ENCODE measurements at regions not wholly inside any gene's neighbourhood (a gene's known extent, or its start where the extent isn't known, plus 50 kb on each side); places are given as distances from the start of the nearest gene placed in this dataset.
"Not testable (repeated sequence)": the region's sequence is repeated elsewhere in the genome, so short reads cannot be mapped to it uniquely, and the experiment has no call there.

DNA sequence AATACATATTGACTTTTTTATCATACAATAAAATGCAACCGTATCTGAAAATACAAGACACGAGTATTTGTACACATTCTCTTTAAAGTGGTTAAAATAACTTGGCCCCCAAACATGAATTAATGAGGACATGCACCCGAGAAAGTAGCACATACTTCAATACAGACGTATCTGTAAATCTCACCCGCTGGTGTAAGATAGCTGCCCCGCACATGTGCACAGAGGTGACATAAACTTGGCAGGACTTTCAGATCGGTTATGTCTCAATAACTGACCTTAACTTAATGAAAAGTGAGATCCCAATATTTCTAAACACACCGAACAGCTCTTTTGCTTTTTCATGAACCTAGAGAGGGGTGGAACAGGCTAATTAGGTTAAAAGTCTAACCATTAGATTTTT, 91.5 kb upstream of the RPS6KA2 start:
- DNase-seq = no peak

DNA sequence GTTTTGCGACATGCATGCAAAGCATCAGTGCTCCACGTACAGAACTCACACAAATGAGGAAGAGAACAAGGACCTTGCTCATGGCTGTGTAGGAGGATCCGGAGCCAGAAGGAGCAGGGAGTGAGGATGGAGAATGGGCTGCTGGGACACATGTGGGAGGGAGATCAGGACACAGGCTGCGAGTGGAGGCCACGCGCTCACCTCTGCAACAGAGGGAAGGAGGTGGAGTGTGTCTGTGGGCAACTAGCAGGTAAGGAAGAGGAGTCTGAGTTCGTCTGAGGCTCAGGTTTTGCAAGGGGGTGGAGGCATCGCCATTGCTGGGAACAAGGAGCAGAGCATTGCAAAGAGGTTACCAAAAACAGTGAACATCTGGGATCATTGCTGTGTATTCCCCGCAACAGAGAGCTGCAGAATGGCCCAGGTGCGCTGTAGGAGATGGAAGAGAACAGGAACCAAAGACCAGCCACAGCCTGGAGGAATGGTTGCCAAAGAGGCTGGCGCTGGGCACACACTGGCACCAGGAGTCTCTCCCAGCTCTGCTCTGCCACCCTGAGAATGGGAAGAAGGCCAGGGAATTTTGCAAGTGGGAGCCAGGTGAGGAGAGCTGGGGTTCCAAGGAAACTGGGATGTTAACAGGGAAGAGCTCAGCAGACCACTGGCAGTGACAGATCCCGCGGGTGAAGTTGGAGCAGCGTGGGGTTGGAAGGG, 90.0 kb upstream of the RPS6KA2 start:
- no peak for DNase-seq

DNA sequence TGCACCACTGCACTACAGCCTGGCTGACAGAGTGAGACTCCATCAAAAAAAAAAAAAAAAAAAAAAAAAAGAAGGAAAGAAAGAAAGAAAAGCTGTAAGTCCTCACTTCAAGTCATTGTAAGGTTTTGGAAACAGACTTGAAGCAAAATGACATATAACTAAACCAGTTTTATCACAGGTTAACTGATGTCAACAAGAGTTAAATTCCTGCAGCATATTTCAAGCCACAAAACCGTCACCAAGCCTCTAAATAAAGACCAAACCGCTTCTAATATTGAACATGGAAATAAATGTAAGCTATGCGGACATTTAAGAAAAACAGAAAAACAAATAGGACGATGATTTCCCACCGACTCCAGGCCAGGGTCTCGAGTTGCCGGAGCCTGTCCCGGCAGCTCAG, 88.9 kb upstream of the RPS6KA2 start:
- DNase-seq = no peak

DNA sequence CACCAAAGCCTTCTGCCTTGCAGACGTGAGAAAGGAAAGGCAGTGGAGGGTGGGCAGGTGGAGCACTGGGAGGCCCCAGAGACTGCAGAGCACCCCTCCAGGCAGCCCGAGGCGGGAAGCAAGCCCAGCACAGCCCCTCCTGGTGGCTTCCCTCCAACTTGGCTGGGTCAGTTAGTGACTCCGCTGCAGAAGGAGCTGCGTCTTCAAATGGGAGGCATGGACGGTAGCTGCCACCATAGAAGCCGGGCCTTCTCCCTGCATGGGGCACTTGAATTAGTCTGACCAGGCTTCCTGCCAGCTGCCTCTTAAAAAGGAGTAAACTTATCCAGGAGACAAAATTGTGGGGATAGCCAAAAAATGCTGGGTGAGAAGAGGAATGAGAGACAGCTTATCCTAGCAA, 88.0 kb upstream of the RPS6KA2 start:
- no peak for DNase-seq

DNA sequence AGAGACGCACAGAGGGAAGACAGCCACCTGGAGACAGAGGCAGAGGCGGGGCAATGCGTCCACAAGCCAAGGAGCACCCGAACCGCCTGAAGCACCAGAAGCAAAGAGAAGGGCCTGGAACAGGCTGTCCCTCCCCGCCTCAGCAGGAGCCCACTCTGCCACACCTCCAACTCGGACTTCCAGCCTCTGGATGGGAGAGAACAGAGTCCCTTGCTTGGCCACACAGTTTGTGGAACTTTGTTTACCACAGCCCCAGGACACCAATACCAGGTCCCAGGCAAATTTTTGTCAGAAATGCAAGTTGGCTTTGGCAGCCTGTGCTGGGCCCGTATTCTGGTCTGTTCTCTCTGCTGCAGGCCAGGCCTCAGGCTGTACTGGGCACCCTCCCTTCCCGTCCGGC, 87.5 kb upstream of the RPS6KA2 start:
- DNase-seq = no peak

DNA sequence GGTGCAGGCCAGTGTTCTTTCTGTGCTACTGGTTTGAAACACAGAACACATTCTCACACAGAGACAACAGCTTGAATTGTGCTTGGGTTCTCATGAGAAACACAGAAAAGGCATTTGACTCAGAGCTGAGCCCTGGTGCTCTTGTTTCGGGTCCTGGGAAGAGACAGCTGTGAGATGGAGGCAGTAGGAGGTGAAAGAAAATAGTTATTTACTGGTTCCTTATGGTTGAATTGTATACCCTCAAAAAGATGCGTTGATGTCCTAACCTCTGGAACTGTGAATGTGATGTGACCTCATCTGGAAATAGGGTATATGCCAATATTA, 87.1 kb upstream of the RPS6KA2 start:
- DNase-seq = no peak

DNA sequence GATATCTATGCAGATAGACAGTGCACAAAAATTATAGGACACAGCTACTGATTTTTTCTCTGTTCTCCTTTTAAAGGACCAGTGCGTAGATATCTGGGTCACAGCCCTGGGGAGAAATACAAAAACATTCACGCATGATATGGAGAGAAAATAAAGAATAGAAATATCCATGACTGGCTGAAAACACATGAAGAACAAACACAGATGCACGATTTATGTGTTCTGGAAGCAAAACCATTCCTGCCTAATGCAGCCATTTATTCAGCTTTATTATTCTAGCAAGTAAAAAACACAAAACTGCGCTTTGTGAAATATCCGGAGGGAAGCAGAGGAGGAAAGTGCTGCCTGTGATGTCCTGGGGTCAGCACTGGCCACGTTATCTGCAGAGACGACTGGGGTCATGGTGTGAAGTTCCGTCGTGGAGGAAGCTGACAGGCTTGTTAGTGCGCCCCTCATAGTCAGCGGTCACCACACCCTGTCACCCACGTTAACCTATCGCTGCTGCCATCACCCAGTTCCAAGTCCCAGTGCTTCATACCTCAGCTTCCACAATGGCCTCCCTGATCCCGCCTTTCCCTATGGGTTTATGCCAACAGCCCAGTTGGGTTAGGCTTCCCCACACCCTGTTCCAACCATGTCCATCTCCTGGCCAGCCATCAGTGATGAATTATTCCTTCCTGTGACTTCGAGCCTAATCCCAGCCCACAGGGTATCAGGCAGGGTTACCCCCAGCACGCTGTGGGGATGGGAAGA, 86.6 kb upstream of the RPS6KA2 start:
- DNase-seq = no peak

DNA sequence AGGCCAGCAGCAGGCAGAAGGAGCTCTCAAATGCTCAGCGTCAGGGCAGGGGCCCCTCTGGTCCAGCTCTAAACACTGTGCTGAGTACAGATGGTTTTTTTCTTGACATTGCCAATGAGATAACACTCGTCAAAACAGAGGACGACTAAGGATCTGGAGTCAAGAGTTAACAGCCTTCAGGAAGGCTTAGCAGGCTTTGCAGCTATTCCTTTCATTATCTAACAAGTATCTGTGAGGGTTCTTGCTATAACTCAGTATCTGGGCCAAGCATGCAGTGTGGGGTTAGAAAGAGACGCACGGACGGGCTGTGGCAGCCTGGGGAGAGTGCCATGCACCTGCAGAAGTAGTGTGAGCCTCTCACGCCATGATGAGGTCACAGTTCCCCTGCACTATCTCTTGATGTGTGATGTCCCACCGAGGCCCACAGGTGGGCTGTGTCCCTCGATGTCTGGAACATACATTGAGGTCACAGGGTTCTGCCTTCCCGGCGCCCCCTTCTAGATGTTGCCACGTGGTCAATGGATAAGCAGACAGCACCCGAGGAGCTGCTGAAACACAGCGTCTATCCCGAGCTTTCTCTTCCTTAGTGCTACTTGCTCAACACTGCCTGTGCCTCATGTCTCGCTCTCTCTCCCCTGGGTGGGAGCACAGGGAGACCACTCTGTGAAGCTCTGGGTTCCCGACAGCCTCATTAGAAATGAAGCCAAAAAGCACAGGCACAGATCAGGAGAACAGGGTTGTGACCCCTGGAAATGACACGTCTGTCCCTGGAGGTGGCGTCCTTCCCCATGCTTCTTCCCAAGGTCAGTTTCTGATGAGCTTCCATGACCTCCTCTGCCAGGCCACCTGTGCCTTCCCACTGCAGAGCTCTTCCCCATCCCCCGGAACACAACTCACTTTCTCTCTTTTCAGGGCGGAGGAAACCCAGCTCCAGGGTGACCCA, 85.5 kb upstream of the RPS6KA2 start:
- DNase-seq = no peak

DNA sequence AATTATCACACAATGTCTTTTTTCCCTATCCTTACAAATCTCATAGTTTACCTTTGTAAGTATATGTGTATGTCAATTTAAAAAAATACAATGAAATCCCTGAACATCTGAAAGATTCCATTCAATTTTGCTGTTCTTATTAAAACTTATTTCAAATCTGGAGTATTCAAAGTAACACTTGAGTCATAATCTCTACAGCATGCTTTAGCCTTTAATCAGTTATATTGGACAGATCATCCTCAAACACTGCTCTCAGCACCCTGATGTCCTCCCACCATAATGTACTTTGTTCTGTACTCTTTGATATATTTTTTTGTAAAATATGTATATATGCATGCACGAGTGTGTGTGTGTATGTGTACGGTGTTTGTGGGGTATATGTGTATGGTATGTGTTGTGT, 83.0 kb upstream of the RPS6KA2 start:
- no peak for DNase-seq

DNA sequence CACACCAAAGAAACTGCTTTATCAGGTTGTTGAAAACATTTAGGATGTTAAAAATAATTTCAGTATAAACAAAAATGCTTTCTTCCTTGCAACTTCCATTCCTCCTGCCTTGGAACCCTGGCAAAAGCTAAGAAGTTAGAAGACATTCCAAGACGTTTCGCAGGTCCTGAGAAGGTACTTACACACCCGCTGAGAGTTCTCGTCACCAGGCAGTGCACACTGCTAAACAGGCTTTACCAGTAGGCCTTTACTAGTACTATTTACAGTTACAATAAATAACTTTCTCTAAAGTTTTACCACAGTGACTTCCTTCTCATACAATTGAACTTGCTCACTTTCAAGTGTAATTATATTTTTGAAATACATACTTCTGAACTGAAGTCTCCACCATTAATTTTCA, 81.4 kb upstream of the RPS6KA2 start:
- DNase-seq = no peak

DNA sequence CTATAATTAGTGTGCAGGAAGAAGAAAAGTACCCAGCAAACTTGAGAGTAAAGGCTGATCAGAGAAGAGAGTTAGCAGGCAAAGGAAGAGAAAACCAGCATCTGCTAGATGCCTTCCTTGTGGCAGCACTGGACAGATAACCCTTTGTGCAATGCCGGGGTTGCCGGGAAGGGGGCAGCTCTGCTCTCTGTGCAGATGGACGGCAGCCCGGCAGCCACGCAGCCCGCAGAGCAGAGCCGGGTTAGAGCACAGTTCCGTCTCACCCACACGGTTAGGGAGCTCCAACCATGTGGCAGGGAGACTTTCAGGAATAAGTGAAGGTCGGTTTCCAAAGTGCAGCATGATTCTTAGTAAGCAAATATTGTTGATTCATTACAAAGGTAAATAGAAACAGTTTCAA, 80.0 kb upstream of the RPS6KA2 start:
- no peak for DNase-seq

DNA sequence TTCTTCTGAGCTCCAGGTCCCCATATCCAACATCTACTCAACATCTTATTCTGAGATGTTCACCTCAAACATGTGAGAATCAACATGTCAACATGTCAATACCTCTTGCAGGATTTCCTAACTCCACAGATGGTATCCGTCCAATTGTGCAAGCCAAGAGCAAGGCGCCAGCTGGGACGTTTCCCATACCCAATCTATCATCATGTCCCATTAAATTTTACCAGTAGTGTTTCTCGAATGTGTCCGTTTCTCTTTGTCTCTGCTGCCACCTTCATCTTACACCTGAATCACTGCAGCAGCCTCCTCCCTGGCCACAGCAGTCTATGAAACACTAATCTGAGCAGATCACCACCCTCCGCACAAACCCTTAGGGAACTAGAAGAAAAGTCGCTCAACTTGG, 78.0 kb upstream of the RPS6KA2 start:
- DNase-seq = no peak

DNA sequence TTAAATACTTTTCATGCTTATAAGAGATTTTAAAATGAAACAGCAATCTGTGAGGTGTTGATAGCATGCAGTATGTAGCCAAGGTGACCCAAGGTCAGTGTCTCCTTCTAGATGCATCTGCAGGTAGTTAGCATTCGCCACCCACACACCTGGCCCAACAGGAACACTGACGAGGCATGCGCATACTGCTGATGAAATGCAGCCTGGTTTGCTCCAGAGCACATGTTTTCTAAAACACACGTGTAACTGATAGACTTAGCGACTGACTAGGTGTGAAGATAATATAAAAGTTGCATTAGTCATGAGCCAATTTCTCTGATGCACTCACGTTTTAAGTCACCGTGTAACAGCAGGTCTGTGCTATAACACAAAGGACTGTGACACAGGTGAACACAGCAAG, 77.1 kb upstream of the RPS6KA2 start:
- no peak for DNase-seq

DNA sequence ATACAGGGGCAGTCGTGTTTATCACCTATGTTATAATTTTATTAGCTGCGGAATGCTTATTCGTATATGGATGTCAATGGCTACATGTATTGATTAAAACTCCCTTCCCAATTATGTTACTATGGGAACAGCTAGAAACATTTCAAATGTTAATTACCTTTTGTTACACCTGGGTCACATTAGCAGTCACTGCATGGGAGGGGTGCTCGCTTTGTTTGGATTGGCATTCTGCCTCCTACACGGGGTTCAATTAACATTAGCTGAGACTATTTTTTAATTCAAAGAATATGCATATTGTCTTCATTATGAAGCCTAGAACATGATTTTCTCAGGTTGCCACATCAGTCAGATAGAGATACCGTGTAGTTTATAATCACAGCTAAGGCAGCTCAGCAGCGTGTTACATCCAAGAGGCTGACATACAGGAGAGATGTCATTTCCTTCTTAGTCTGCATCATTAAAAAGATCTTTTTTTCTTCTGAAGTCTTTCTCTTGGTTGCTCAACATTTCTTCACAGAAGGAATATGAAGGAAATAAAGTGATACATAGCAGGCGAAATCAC, 76.2 kb upstream of the RPS6KA2 start:
- DNase-seq = no peak

DNA sequence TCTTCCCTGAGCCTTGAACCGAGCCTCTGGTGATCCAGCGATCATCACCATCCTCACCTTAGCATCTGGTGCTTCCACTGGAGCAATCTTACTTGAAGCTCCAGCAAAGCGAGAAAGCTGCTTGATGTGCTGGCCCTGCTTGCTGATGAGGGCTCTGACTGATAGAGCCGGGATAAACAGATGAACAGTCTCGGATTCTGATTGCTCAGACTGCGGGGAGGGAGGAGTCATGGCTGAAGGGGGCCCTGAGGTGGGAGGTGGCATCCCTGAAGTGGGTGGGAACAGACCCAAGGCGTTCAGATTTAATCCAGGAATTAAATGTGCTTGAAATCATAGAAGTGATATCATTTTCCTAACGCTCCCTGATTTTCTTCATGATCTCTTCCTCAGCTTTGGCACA, 74.4 kb upstream of the RPS6KA2 start:
- not testable (repeated sequence) for DNase-seq

DNA sequence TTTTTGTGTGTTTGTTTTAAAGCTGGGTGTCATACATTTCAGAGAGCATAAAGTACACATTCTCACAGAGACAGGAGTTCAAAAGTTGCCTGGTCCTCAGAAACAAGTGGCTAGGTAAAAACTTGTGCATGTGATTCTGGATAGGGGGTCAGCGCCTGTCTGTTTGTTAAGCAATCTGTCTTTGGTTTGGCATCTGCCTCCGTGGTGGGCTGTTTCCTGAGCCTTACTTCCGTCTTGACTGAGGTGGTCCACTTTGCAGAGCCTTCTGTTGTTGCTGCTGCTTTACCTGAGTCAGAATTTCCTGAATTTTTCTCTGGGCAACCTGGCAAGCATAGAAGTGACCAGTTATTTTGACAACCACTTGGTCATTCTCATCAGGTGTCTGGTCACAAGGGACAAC, 73.8 kb upstream of the RPS6KA2 start:
- DNase-seq = not testable (repeated sequence)

DNA sequence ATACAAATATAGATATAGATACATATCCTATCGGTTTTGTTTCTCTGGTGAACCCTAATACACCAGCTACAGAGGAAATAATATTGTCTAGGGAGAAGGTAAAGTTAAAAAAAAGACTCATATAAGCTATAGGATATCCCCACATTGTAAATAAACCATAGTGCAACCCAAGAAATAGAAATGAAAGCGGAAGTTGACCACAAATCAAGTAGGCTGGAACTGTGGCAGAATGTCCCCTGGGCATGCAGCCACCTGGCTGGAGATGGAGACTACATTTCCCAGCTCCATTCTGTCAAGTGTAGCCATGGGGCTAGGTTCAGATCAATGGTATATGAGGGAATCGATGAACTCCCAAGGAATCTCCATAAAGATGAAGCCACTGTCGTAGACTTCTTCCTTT, 70.1 kb upstream of the RPS6KA2 start:
- no peak for DNase-seq

DNA sequence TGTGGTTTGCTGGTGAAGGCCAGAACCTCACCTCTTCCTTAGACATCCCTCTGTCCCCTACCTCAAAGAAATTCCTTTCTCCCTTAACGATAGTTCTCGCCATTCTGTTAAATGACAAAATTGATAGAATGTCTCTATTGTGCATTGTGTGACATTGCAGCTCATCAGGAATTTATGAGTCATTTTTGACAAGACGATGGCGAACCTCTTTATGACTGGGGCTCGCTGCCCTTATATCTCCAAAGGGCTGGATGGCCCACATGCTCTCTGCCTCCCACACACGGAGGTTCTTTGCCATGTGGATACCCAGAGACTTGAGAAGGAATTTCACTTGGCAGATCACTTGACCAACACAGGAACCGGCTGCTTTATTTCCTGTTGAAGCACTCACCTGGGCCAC, 66.8 kb upstream of the RPS6KA2 start:
- DNase-seq = no peak

DNA sequence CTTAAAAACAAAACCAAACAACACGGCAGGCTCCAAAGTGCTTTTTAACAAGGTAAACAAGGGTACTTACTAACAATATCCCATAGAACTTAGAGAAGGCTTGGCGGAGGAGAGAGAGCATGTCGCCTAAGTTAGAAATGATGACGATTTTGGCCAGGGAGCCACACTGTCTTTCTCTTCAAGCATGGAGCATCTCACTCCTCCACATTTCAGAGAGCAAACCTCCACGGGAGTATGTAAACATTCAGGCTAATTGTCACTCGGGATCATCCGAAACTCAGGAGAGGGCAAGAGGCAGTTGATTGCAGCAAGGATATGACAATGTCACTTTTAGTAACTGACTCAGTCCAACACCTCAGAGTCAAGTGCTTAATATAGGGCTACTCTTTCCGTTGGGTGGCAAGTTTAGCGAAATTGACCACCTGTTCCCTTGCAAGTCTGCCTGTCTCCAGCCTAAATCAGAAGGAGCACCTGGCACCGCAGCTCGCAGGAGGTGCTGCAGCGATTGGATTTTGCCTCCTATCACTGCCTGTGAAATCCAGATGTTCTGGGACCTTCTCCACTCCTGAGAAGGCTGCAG, 65.8 kb upstream of the RPS6KA2 start:
- no peak for DNase-seq

DNA sequence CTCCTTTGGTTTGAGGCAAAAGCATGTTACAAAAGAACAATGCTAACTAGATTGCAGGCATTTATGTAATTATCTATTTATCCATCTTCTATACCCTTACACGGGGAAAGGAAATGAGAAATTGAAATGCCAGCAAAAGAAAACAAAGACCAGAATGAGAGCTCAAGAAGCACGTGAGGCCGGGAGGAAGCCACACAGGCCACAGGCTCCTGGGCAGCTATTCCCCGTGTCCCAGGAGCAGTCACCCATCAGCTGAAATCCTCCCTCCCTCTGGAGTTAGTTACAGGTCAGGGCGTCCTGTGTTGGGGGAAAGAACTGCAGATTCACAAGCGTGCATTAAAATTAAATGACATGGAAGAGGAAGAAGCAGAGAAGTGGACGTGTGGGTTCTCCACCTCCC, 64.7 kb upstream of the RPS6KA2 start:
- no peak for DNase-seq

DNA sequence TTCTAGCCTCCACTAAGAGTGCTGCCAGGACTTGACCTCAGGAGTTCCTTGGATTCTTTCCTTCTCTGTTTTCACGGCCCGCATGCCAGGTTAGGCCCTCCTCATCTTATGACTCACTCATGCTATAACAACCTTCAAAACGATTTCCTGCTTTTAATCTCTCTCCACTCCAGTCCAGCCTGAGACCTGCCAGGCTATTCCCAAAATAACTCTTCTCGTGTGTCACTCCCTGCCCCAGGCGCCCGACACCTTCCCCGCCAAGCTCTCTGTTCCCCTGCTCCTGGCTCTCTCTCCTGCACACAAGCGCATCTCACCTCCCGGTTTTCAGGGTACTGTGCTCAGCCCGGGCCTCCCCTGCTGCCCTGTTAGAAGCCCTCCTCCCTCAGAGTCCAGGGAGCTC, 64.1 kb upstream of the RPS6KA2 start:
- DNase-seq = no peak

DNA sequence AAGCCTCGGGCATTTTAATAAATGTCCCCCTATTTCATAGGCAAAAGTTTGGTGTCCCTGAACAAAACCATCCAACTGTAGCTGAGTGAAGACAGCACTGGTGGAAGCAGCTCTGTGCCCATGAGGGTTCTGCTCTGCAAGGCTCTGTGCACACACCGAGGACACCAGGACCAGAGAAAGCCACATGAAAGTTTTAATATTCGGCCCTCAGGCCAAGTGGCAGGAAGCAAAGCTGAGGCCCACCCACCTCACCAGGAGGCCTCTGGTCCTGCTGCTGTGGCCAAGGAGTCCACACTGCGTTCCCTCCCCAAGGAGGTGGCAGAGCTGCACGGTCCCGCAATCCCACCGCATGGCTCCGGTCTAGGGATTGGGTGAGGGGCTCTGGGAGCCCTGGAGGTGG, 62.6 kb upstream of the RPS6KA2 start:
- DNase-seq = no peak

DNA sequence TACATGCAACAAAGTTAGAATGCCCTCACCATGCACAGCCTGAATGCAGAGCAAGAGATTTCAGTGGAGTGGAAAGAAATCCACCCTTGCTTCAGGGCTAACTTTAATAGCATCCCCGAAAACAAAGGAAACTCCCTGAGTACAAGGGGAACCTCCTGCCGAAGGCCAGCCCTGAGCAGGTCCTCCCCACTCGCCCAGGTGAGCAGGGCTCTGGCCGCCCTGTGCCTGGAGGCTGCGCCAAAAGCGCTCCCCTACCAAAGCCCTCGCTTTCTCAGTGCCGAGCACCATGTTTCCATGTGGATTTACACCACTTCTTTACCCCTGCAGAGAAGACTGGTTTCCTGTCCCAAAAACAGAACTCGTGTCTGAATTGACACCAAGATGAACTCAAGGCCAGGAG, 61.9 kb upstream of the RPS6KA2 start:
- DNase-seq = no peak
